ENCODE measurements at regions not wholly inside any gene's neighbourhood (a gene's known extent, or its start where the extent isn't known, plus 50 kb on each side); places are given as distances from the start of the nearest gene placed in this dataset.
"Not testable (repeated sequence)": the region's sequence is repeated elsewhere in the genome, so short reads cannot be mapped to it uniquely, and the experiment has no call there.

- no peaks in the 10 kb centered on the region for H3K36me3 ChIP-seq (ENCODE audit: control insufficient read depth in 3 of 3, insufficient read depth in 2 of 3, low read depth in 1 of 3, low read length in 3 of 3)
- no peak for FAIRE-seq
- 51 to 61% (median 52%) methylated on average over 4 of the region's 4 CpGs for WGBS, 3 donors
- H3K27ac ChIP-seq (ENCODE audit: low read depth in 1 of 3, low read length in 2 of 3) = no peak overlapping the region
- H3K9me3 ChIP-seq (ENCODE audit: control insufficient read depth in 2 of 2, insufficient read depth in 1 of 2, low read depth in 1 of 2, low read length in 1 of 2) = no peaks in the 10 kb centered on the region
- H3K27me3 ChIP-seq (ENCODE audit: control insufficient read depth in 3 of 3, insufficient read depth in 3 of 3, low read length in 3 of 3) = no peaks in the 10 kb centered on the region
- DNase-seq = no peak
- no peak overlapping the region for H3K4me3 ChIP-seq (ENCODE audit: low read depth in 1 of 3, low read length in 3 of 3)
- no peaks in the 10 kb centered on the region for H3K4me1 ChIP-seq (ENCODE audit: control insufficient read depth in 3 of 3, insufficient read depth in 2 of 3, low read depth in 1 of 3, low read length in 2 of 3)
These were observed 650.0 kb upstream of the STXBP6 start for GRCh38 chr14:25699981-25700380.

DNA sequence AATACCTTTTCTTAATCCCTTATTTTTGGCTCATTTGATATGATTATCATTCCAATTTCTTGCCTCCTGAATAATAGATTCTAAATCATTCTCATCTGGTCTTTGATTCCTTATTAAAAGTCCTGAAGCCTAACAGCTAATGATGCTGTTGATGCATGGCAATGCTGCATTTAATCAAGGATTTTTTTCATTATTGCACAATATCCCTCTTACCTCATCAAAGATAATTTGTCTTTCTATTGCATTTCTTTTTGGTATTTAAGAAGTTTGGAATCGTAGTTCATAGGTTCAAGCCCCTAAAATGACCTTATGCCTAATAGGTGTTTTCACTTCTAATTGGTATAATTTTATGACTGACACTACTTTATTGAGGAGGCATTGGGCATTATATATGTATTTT is 648.2 kb upstream of the STXBP6 start:
- Histone ChIP-seq H3K36me3 (ENCODE audit: control insufficient read depth in 3 of 3, insufficient read depth in 2 of 3, low read depth in 1 of 3, low read length in 3 of 3) (no peaks in the 10 kb centered on the region), H3K27ac (ENCODE audit: low read depth in 1 of 3, low read length in 2 of 3) (no peak overlapping the region), H3K9me3 (ENCODE audit: control insufficient read depth in 2 of 2, insufficient read depth in 1 of 2, low read depth in 1 of 2, low read length in 1 of 2) (no peaks in the 10 kb centered on the region), H3K4me1 (ENCODE audit: control insufficient read depth in 3 of 3, insufficient read depth in 2 of 3, low read depth in 1 of 3, low read length in 2 of 3) (no peaks in the 10 kb centered on the region), H3K27me3 (ENCODE audit: control insufficient read depth in 3 of 3, insufficient read depth in 3 of 3, low read length in 3 of 3) (no peaks in the 10 kb centered on the region), H3K4me3 (ENCODE audit: low read depth in 1 of 3, low read length in 3 of 3) (no peak overlapping the region)
- FAIRE-seq = no peak
- no peak for DNase-seq
- 74 to 84% (median 81%) methylated on average over 1 of the region's 1 CpG for WGBS, 3 donors

DNA sequence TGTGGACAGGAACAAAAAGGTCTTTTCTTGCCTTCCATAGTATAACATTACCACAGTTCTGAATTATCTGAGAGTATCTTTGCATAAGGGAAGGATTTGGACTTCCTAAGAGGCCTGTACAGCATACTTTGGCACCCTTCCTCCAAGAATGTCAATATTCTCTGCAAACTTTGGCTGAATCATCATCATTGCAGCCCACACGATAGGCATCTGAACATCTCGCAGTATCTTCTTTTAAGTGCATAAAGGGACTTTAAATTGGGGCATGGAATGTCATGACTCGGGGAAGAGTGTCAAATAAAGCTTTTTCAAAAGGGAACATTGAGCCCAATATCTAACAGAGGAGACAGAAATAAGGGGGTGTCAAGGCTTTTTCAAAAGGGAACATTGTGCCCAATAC is 646.2 kb upstream of the STXBP6 start:
- Histone ChIP-seq H3K4me1 (ENCODE audit: control insufficient read depth in 3 of 3, insufficient read depth in 2 of 3, low read depth in 1 of 3, low read length in 2 of 3) (no peaks in the 10 kb centered on the region), H3K4me3 (ENCODE audit: low read depth in 1 of 3, low read length in 3 of 3) (no peak overlapping the region), H3K27me3 (ENCODE audit: control insufficient read depth in 3 of 3, insufficient read depth in 3 of 3, low read length in 3 of 3) (no peaks in the 10 kb centered on the region), H3K36me3 (ENCODE audit: control insufficient read depth in 3 of 3, insufficient read depth in 2 of 3, low read depth in 1 of 3, low read length in 3 of 3) (no peaks in the 10 kb centered on the region), H3K9me3 (ENCODE audit: control insufficient read depth in 2 of 2, insufficient read depth in 1 of 2, low read depth in 1 of 2, low read length in 1 of 2) (no peaks in the 10 kb centered on the region), H3K27ac (ENCODE audit: low read depth in 1 of 3, low read length in 2 of 3) (no peak overlapping the region)
- FAIRE-seq (no peak), DNase-seq (no peak)
- WGBS, 3 donors = 71 to 85% (median 73%) methylated on average over 3 of the region's 3 CpGs

DNA sequence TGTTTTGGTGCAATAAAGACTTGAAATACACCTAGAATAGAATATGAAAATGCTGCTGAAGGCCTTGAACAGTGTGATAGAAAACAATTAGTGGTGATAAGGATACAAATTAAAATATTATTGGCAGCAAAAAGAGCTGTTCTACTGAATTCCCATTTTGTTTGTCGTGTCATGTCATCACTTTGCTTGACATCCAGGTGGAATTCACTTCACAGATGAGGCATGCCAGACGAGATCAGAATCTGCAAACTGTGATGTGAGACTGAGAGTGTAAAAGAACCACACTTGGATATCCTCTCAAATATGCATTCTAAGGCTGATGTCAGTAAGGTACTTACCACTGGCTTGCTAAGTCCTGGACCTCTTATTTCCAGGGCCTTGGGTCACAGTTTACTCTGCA is 635.1 kb upstream of the STXBP6 start:
- H3K4me3 ChIP-seq (ENCODE audit: low read depth in 1 of 3, low read length in 3 of 3) = no peak overlapping the region
- H3K9me3 ChIP-seq (ENCODE audit: control insufficient read depth in 2 of 2, insufficient read depth in 1 of 2, low read depth in 1 of 2, low read length in 1 of 2) = no peaks in the 10 kb centered on the region
- DNase-seq (no peak), FAIRE-seq (no peak)
- no peaks in the 10 kb centered on the region for H3K36me3 ChIP-seq (ENCODE audit: control insufficient read depth in 3 of 3, insufficient read depth in 2 of 3, low read depth in 1 of 3, low read length in 3 of 3)
- no peak overlapping the region for H3K27ac ChIP-seq (ENCODE audit: low read depth in 1 of 3, low read length in 2 of 3)
- no peaks in the 10 kb centered on the region for H3K4me1 ChIP-seq (ENCODE audit: control insufficient read depth in 3 of 3, insufficient read depth in 2 of 3, low read depth in 1 of 3, low read length in 2 of 3)
- H3K27me3 ChIP-seq (ENCODE audit: control insufficient read depth in 3 of 3, insufficient read depth in 3 of 3, low read length in 3 of 3) = no peaks in the 10 kb centered on the region
- 56 to 73% (median 61%) methylated on average over 2 of the region's 2 CpGs for WGBS, 3 donors

GRCh38 chr14:25680934-25681333 is 631.0 kb upstream of the STXBP6 start:
- 86 to 90% (median 88%) methylated on average over 16 of the region's 16 CpGs for WGBS, 3 donors
- H3K4me1 ChIP-seq (ENCODE audit: control insufficient read depth in 3 of 3, insufficient read depth in 2 of 3, low read depth in 1 of 3, low read length in 2 of 3) = no peaks in the 10 kb centered on the region
- H3K4me3 ChIP-seq (ENCODE audit: low read depth in 1 of 3, low read length in 3 of 3) = no peak overlapping the region
- FAIRE-seq (no peak), DNase-seq (no peak)
- H3K9me3 ChIP-seq (ENCODE audit: control insufficient read depth in 2 of 2, insufficient read depth in 1 of 2, low read depth in 1 of 2, low read length in 1 of 2) = peaks cover 0 to 3% of the 10 kb centered on the region in 2 donors
- no peak overlapping the region for H3K27ac ChIP-seq (ENCODE audit: low read depth in 1 of 3, low read length in 2 of 3)
- no peaks in the 10 kb centered on the region for H3K27me3 ChIP-seq (ENCODE audit: control insufficient read depth in 3 of 3, insufficient read depth in 3 of 3, low read length in 3 of 3)
- no peaks in the 10 kb centered on the region for H3K36me3 ChIP-seq (ENCODE audit: control insufficient read depth in 3 of 3, insufficient read depth in 2 of 3, low read depth in 1 of 3, low read length in 3 of 3)

- H3K36me3 ChIP-seq (ENCODE audit: control insufficient read depth in 3 of 3, insufficient read depth in 2 of 3, low read depth in 1 of 3, low read length in 3 of 3); H3K4me1 ChIP-seq (ENCODE audit: control insufficient read depth in 3 of 3, insufficient read depth in 2 of 3, low read depth in 1 of 3, low read length in 2 of 3); FAIRE-seq; H3K4me3 ChIP-seq (ENCODE audit: low read depth in 1 of 3, low read length in 3 of 3); H3K9me3 ChIP-seq (ENCODE audit: control insufficient read depth in 2 of 2, insufficient read depth in 1 of 2, low read depth in 1 of 2, low read length in 1 of 2); H3K27me3 ChIP-seq (ENCODE audit: control insufficient read depth in 3 of 3, insufficient read depth in 3 of 3, low read length in 3 of 3); DNase-seq; H3K27ac ChIP-seq (ENCODE audit: low read depth in 1 of 3, low read length in 2 of 3): not testable (repeated sequence)
- 86 to 93% (median 87%) methylated on average over 4 of the region's 4 CpGs for WGBS, 3 donors
These were observed 630.6 kb upstream of the STXBP6 start for GRCh38 chr14:25680511-25680910.

GRCh38 chr14:25677111-25677510 is 627.2 kb upstream of the STXBP6 start:
- FAIRE-seq = no peak
- Histone ChIP-seq H3K4me3 (ENCODE audit: low read depth in 1 of 3, low read length in 3 of 3) (no peak overlapping the region), H3K27me3 (ENCODE audit: control insufficient read depth in 3 of 3, insufficient read depth in 3 of 3, low read length in 3 of 3) (no peaks in the 10 kb centered on the region), H3K4me1 (ENCODE audit: control insufficient read depth in 3 of 3, insufficient read depth in 2 of 3, low read depth in 1 of 3, low read length in 2 of 3) (no peaks in the 10 kb centered on the region), H3K9me3 (ENCODE audit: control insufficient read depth in 2 of 2, insufficient read depth in 1 of 2, low read depth in 1 of 2, low read length in 1 of 2) (peaks cover 0 to 3% of the 10 kb centered on the region in 2 donors), H3K27ac (ENCODE audit: low read depth in 1 of 3, low read length in 2 of 3) (no peak overlapping the region), H3K36me3 (ENCODE audit: control insufficient read depth in 3 of 3, insufficient read depth in 2 of 3, low read depth in 1 of 3, low read length in 3 of 3) (no peaks in the 10 kb centered on the region)
- no peak for DNase-seq
- 70 to 87% (median 83%) methylated on average over 3 of the region's 3 CpGs for WGBS, 3 donors

DNA sequence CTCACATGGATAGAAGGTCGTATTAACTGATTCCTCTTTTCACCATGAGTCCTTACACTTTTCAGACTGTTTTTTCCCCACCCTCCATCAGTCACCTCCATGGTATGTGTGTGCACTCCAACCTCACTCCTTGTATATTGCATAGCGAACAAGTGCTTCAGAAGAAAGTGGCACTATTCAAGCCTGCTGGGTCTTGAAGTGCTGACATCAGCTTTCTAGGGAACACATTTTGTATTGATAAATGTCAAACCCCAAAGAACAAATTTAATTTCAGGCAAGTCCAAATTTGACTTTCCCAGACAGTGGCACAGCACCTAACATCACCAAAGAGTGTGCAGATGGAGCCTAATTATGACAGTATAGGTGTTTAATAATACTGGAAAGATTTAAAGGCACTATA is 617.4 kb upstream of the STXBP6 start:
- FAIRE-seq (no peak), DNase-seq (no peak)
- Histone ChIP-seq H3K27me3 (ENCODE audit: control insufficient read depth in 3 of 3, insufficient read depth in 3 of 3, low read length in 3 of 3) (no peaks in the 10 kb centered on the region), H3K27ac (ENCODE audit: low read depth in 1 of 3, low read length in 2 of 3) (no peak overlapping the region), H3K4me3 (ENCODE audit: low read depth in 1 of 3, low read length in 3 of 3) (no peak overlapping the region), H3K4me1 (ENCODE audit: control insufficient read depth in 3 of 3, insufficient read depth in 2 of 3, low read depth in 1 of 3, low read length in 2 of 3) (no peaks in the 10 kb centered on the region), H3K9me3 (ENCODE audit: control insufficient read depth in 2 of 2, insufficient read depth in 1 of 2, low read depth in 1 of 2, low read length in 1 of 2) (peaks cover 0 to 1% of the 10 kb centered on the region in 2 donors), H3K36me3 (ENCODE audit: control insufficient read depth in 3 of 3, insufficient read depth in 2 of 3, low read depth in 1 of 3, low read length in 3 of 3) (no peaks in the 10 kb centered on the region)
- 45 to 66% (median 56%) methylated on average over 2 of the region's 2 CpGs for WGBS, 3 donors

DNA sequence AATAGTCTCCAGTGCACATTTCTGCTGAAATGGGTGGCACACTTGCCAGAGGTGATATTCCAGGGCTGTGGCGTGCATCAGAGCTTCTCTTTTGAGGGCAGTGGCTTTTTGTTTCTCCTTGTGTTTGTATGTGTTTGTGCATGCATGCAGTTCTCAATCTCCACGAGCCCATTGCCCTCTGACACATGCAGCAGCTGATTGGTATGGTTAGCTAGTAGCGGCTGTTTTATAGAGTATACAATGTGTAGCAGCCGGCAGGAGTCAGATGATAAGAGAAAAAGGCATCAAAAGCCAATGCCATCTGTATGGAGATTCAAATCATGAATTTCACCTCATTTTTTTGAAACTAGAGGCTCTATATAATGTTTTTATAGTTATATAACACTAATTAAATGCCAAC is 616.9 kb upstream of the STXBP6 start:
- H3K4me3 ChIP-seq (ENCODE audit: low read depth in 1 of 3, low read length in 3 of 3) = no peak overlapping the region
- H3K27me3 ChIP-seq (ENCODE audit: control insufficient read depth in 3 of 3, insufficient read depth in 3 of 3, low read length in 3 of 3) = no peaks in the 10 kb centered on the region
- H3K4me1 ChIP-seq (ENCODE audit: control insufficient read depth in 3 of 3, insufficient read depth in 2 of 3, low read depth in 1 of 3, low read length in 2 of 3) = no peaks in the 10 kb centered on the region
- DNase-seq (no peak), FAIRE-seq (no peak)
- no peak overlapping the region for H3K27ac ChIP-seq (ENCODE audit: low read depth in 1 of 3, low read length in 2 of 3)
- H3K36me3 ChIP-seq (ENCODE audit: control insufficient read depth in 3 of 3, insufficient read depth in 2 of 3, low read depth in 1 of 3, low read length in 3 of 3) = no peaks in the 10 kb centered on the region
- WGBS, 3 donors = 44 to 48% (median 46%) methylated on average over 4 of the region's 4 CpGs
- peaks cover 0 to 1% of the 10 kb centered on the region in 2 donors for H3K9me3 ChIP-seq (ENCODE audit: control insufficient read depth in 2 of 2, insufficient read depth in 1 of 2, low read depth in 1 of 2, low read length in 1 of 2)
